SK-N-SH (cell line): ENCODE measurements at regions not wholly inside any gene's neighbourhood (a gene's known extent, or its start where the extent isn't known, plus 50 kb on each side); places are given as distances from the start of the nearest gene placed in this dataset.

ENCODE experiments used
- CTCF ChIA-PET: fragments of 300-600, 350-600 bp; formaldehyde crosslinking; extraction: SDS; loops from one replicate; lab custom pipeline; 2021; lab: Yijun Ruan, JAX
- POLR2A ChIA-PET: fragments of 350-600 bp; sonication (Branson Sonifier 250); formaldehyde crosslinking; extraction: SDS; loops from one replicate; lab custom pipeline; 2020; ENCODE audit warnings: antibody characterized with exemption, inconsistent platforms; lab: Yijun Ruan, JAX
- DNase-seq: peaks from one replicate; pipeline ENCODE4 v3.0.0; 2012
- H2AFZ ChIP-seq: fragments of 200-600 bp; sonication (generic); 2 replicates; pipeline ENCODE4 v1.8.1; 2016; ENCODE audit warnings: antibody characterized with exemption, mild to moderate bottlenecking, low read depth
- H3F3A ChIP-seq: fragments of 200-600 bp; sonication (generic); replicated peaks from 2 replicates; pipeline ENCODE3; 2016; ENCODE audit warnings: antibody characterized with exemption, mild to moderate bottlenecking; ENCODE audit not compliant: insufficient read depth
- H3K27ac ChIP-seq, 2 experiments: fragments of 200-500 bp in 1 of 2; fragments of 200-600 bp in 1 of 2; sonication (Bioruptor generic) in 1 of 2; sonication (generic), shearing (Covaris generic) in 1 of 2; 2 replicates each; pipeline versions ENCODE4 v1.5.1 to v1.6.1; 2014 to 2016; ENCODE audit warnings: low read depth in 2 of 2, inconsistent platforms in 1 of 2, low read length in 1 of 2, mild to moderate bottlenecking in 1 of 2, mixed read lengths in 1 of 2
- H3K27me3 ChIP-seq: fragments of 200-600 bp; sonication (generic), shearing (Covaris generic); 2 replicates; pipeline ENCODE4 v1.6.1; 2016; ENCODE audit warnings: mixed run types; ENCODE audit not compliant: insufficient read depth
- H3K36me3 ChIP-seq, 2 experiments: fragments of 200-500 bp in 1 of 2; fragments of 200-600 bp in 1 of 2; sonication (Bioruptor generic) in 1 of 2; sonication (generic) in 1 of 2; replicated peaks in 1 of 2; 2 replicates each; pipeline versions ENCODE3 to v1.5.1; 2014 to 2016; ENCODE audit warnings: low read length in 1 of 2, mild to moderate bottlenecking in 1 of 2; ENCODE audit not compliant: insufficient read depth in 2 of 2, control insufficient read depth in 1 of 2
- H3K4me1 ChIP-seq, 2 experiments: fragments of 200-500 bp in 1 of 2; fragments of 200-600 bp in 1 of 2; sonication (Bioruptor generic) in 1 of 2; sonication (generic), shearing (Covaris generic) in 1 of 2; 2 replicates each; pipeline versions ENCODE4 v1.5.1 to v1.6.1; 2014 to 2016; ENCODE audit warnings: low read depth in 1 of 2, low read length in 1 of 2, mixed run types in 1 of 2; ENCODE audit not compliant: insufficient read depth in 2 of 2, control insufficient read depth in 1 of 2
- H3K4me2 ChIP-seq: fragments of 200-600 bp; sonication (generic), shearing (Covaris generic); 2 replicates; pipeline ENCODE4 v1.6.1; 2017; ENCODE audit warnings: mixed run types
- H3K4me3 ChIP-seq, 2 experiments: fragments of 200-500 bp in 1 of 2; fragments of 200-600 bp in 1 of 2; sonication (Bioruptor generic) in 1 of 2; sonication (generic), shearing (Covaris generic) in 1 of 2; 2 replicates each; pipeline versions ENCODE4 v1.5.1 to v1.8.1; 2014 to 2016; ENCODE audit warnings: low read depth in 2 of 2, inconsistent platforms in 1 of 2, low read length in 1 of 2, mild to moderate bottlenecking in 1 of 2, mixed read lengths in 1 of 2, moderate library complexity in 1 of 2
- H3K79me2 ChIP-seq: fragments of 200-600 bp; sonication (generic); 2 replicates; pipeline ENCODE4 v1.8.1; 2017; ENCODE audit warnings: mild to moderate bottlenecking; ENCODE audit not compliant: insufficient read depth
- H3K9ac ChIP-seq: fragments of 200-600 bp; sonication (generic); 2 replicates; pipeline ENCODE4 v1.6.1; 2017; ENCODE audit warnings: mixed run types
- H3K9me2 ChIP-seq: fragments of 200-600 bp; sonication (generic); 2 replicates; pipeline ENCODE4 v1.6.1; 2017; ENCODE audit warnings: mixed run types
- H3K9me3 ChIP-seq: fragments of 200-600 bp; sonication (generic); 2 replicates; pipeline ENCODE4 v1.6.1; 2017; ENCODE audit warnings: mixed run types, mild to moderate bottlenecking, moderate library complexity
- H4K20me1 ChIP-seq: fragments of 200-600 bp; sonication (generic); 2 replicates; pipeline ENCODE4 v1.6.1; 2017; ENCODE audit warnings: mild to moderate bottlenecking, mixed run types; ENCODE audit not compliant: insufficient read depth
- CHD2 ChIP-seq: fragments of 150-350 bp; IDR thresholded peaks from 2 replicates; pipeline ENCODE4 v1.6.1; 2018; ENCODE audit warnings: low read length; ENCODE audit not compliant: partially characterized antibody
- ELF1 ChIP-seq: IDR thresholded peaks from 2 replicates; pipeline ENCODE4 v1.4.0; 2012
- GABPA ChIP-seq: IDR thresholded peaks from 2 replicates; pipeline ENCODE4 v1.4.0; 2012; ENCODE audit warnings: low read depth, mild to moderate bottlenecking
- GATA2 ChIP-seq: sonication (generic); formaldehyde crosslinking; IDR thresholded peaks from 2 replicates; pipeline ENCODE4 v1.5.0; 2020; ENCODE audit warnings: mild to moderate bottlenecking, missing genetic modification reagents
- JUND ChIP-seq: IDR thresholded peaks from 2 replicates; pipeline ENCODE4 v1.4.0; 2012
- MEF2A ChIP-seq: IDR thresholded peaks from 2 replicates; pipeline ENCODE4 v1.4.0; 2012; ENCODE audit warnings: low read depth, borderline replicate concordance
- MXI1 ChIP-seq: IDR thresholded peaks from 2 replicates; pipeline ENCODE4 v1.6.1; 2012; ENCODE audit warnings: mild to moderate bottlenecking, low read depth, low read length, improper control_type of control experiment
- NFIC ChIP-seq: IDR thresholded peaks from 2 replicates; pipeline ENCODE4 v1.4.0; 2012; ENCODE audit warnings: borderline replicate concordance
- NRF1 ChIP-seq: IDR thresholded peaks from 2 replicates; pipeline ENCODE4 v1.6.1; 2012; ENCODE audit warnings: low read depth, mild to moderate bottlenecking, low read length
- RFX5 ChIP-seq: IDR thresholded peaks from 2 replicates; pipeline ENCODE4 v1.6.1; 2012; ENCODE audit warnings: mild to moderate bottlenecking, improper control_type of control experiment, low read length
- RXRA ChIP-seq: IDR thresholded peaks from 2 replicates; pipeline ENCODE4 v1.4.0; 2012; ENCODE audit warnings: low read depth, mild to moderate bottlenecking, borderline replicate concordance
- SIN3A ChIP-seq: IDR thresholded peaks from 2 replicates; pipeline ENCODE4 v1.6.1; 2012; ENCODE audit warnings: low read depth, mild to moderate bottlenecking, low read length, moderate library complexity, borderline replicate concordance
- TAF1 ChIP-seq: IDR thresholded peaks from 2 replicates; pipeline ENCODE4 v1.6.1; 2012; ENCODE audit warnings: low read depth, mild to moderate bottlenecking, low read length, moderate library complexity, borderline replicate concordance
- TCF12 ChIP-seq: IDR thresholded peaks from 2 replicates; pipeline ENCODE4 v1.4.0; 2012
- TEAD4 ChIP-seq: IDR thresholded peaks from 2 replicates; pipeline ENCODE4 v1.4.0; 2012; ENCODE audit warnings: mild to moderate bottlenecking, borderline replicate concordance; ENCODE audit not compliant: insufficient read depth
- USF1 ChIP-seq: IDR thresholded peaks from 2 replicates; pipeline ENCODE4 v1.4.0; 2012; ENCODE audit warnings: low read depth, borderline replicate concordance
- WGBS: methylation state at CpG from one replicate; pipeline ENCODE4 v1.1.6; 2017; ENCODE audit warnings: low lambda C conversion rate; 5-methylcytosine and 5-hydroxymethylcytosine counted together

- Histone ChIP-seq H3K36me3 (no peaks in the 10 kb centered on the region), H3K4me2 (no peak overlapping the region), H2AFZ (no peak overlapping the region), H3K4me3 (no peak overlapping the region), H3K27ac (no peak overlapping the region), H3K9ac (no peak overlapping the region), H4K20me1 (no peaks in the 10 kb centered on the region), H3K27me3 (no peaks in the 10 kb centered on the region), H3K9me2 (no peaks in the 10 kb centered on the region)
- WGBS: 20% methylated on average over 12 of the region's 12 CpGs
- CTCF ChIA-PET: interaction anchor here (1.6 kb wide), 1 partner anchor 31 kb away, joined by 3 read pairs; no protein-coding TSS in a partner anchor
- no peak for DNase-seq
- POLR2A ChIA-PET: no interaction called here
- TF ChIP-seq TEAD4 (no peak), NRF1 (no peak), MXI1 (no peak)
- TF ChIP-seq, all 33 proteins: peak for 0
- Histone ChIP-seq H3K4me1 (peaks cover 0 to 18% of the 10 kb centered on the region in 2 experiments; a peak in 2 of 4 replicates), H3K9me3 (no peaks in the 10 kb centered on the region), H3K79me2 (no peaks in the 10 kb centered on the region), H3F3A (no peaks in the 10 kb centered on the region)
Measured at GRCh38 chr11:131192628-131193027, 177.8 kb upstream of the NTM start.

GRCh38 chr11:131193031-131193501, 177.3 kb upstream of the NTM start:
- Histone ChIP-seq H3K79me2 (no peaks in the 10 kb centered on the region), H3K27me3 (no peaks in the 10 kb centered on the region), H3K4me2 (no peak overlapping the region), H4K20me1 (no peaks in the 10 kb centered on the region), H3K9me3 (no peaks in the 10 kb centered on the region), H3K4me3 (no peak overlapping the region), H3K9ac (no peak overlapping the region), H3K36me3 (no peaks in the 10 kb centered on the region), H2AFZ (no peak overlapping the region), H3K4me1 (peaks cover 0 to 18% of the 10 kb centered on the region in 2 experiments; a peak in 2 of 4 replicates), H3F3A (no peaks in the 10 kb centered on the region), H3K9me2 (no peaks in the 10 kb centered on the region), H3K27ac (no peak overlapping the region)
- POLR2A ChIA-PET: no interaction called here
- no peak for DNase-seq
- CTCF ChIA-PET: interaction anchor here (1.6 kb wide), 1 partner anchor 30 kb away, joined by 3 read pairs; no protein-coding TSS in a partner anchor
- TF ChIP-seq GABPA (no peak), ELF1 (no peak), TAF1 (no peak), TEAD4 (no peak), GATA2 (no peak), CHD2 (no peak), USF1 (no peak), NFIC (no peak), MEF2A (no peak), SIN3A (no peak), RXRA (no peak), TCF12 (no peak), MXI1 (no peak), RFX5 (no peak), JUND (no peak)
- WGBS: 27% methylated on average over 11 of the region's 11 CpGs
